Ovary (tissue), 7 donors: ENCODE measurements at regions not wholly inside any gene's neighbourhood (a gene's known extent, or its start where the extent isn't known, plus 50 kb on each side); places are given as distances from the start of the nearest gene placed in this dataset.

Experiments
- DNase-seq, 5 donors: peaks; one replicate each; pipeline ENCODE4 v3.0.0-alpha.2; 2019 to 2020
- H3K27ac ChIP-seq, 2 donors: fragments of 200-600 bp; one replicate each; pipeline versions ENCODE4 v1.5.1 to v1.8.0; 2019 to 2022
- H3K27me3 ChIP-seq: fragments of 200-600 bp; one replicate; pipeline ENCODE4 v1.8.0; 2022
- H3K36me3 ChIP-seq: fragments of 200-600 bp; sonication (generic); one replicate; pipeline ENCODE4 v1.5.1; 2019
- H3K4me1 ChIP-seq: one replicate; pipeline ENCODE4 v1.8.1; 2013; ENCODE audit warnings: mild to moderate bottlenecking, moderate library complexity; ENCODE audit not compliant: insufficient read depth
- H3K4me3 ChIP-seq: fragments of 200-600 bp; sonication (generic); one replicate; pipeline ENCODE4 v1.5.1; 2017
- H3K9me3 ChIP-seq, 2 donors: fragments of 200-600 bp in 1 of 2; sonication (generic) in 1 of 2; one replicate each; pipeline versions ENCODE4 v1.5.1 to v1.8.1; 2013 to 2019; ENCODE audit warnings: mild to moderate bottlenecking in 1 of 2, moderate library complexity in 1 of 2
- CTCF ChIP-seq, 3 donors: fragments of 450-650 bp in 2 of 3; fragments of 200-600 bp in 1 of 3; IDR thresholded peaks; one replicate each; pipeline versions ENCODE4 v1.5.1 to v1.8.0; 2016 to 2022; ENCODE audit warnings: antibody characterized with exemption in 3 of 3, mild to moderate bottlenecking in 1 of 3
- EP300 ChIP-seq: sonication (generic); formaldehyde crosslinking; IDR thresholded peaks from one replicate; pipeline ENCODE4 v1.6.1; 2017; ENCODE audit warnings: antibody characterized with exemption
- POLR2A ChIP-seq: fragments of 450-650 bp; IDR thresholded peaks from one replicate; pipeline ENCODE4 v1.6.1; 2017; ENCODE audit warnings: antibody characterized with exemption, mild to moderate bottlenecking, moderate library complexity
- WGBS, 3 donors: extraction: QIAGEN DNeasy Blood & Tissue Kit in 1 of 3; methylation state at CpG; one replicate each; pipeline versions ENCODE4 v1.1.5 to v1.1.7; 2013 to 2017; 5-methylcytosine and 5-hydroxymethylcytosine counted together
- intact Hi-C, 4 donors: fragments of 100-400 bp; cut with DNase I; formaldehyde crosslinking; loops; one replicate each; pipeline versions ENCODE4 v1.11.0 to v1.15.1; 2022 to 2023
- donor health status: DM: no; HTN: no; CAD: no; lungs with moderate emphysema.
- donor health status: DM: no; HTN: no; CAD: no.
- donor health status: Bipolar disorder and iron deficiency.
- donor health status: DM: no; HTN: no; CAD: no.
- donor health status: DM: yes; HTN: yes; CAD: no.

DNA sequence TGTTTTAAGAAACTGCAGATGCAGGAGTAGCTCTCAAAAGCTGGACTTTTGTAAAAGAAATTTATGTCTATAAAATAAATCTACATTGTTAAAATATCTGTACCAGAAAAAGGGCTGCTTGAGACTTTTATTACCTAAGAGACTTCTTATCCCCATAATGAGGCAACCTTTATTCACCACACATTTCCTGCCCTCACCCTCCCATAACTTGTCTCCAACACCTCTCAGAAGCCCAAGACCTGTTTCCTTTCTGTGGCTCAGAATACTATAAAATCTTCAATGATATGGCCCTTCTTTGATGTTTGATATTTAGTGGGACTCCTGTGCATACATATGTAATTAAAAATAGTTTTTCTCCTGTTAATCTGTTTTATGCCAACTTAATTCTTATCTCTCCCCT is 141.5 kb upstream of the FER start:
- Histone ChIP-seq H3K27ac (no peak overlapping the region), H3K36me3 (no peaks in the 10 kb centered on the region), H3K9me3 (no peaks in the 10 kb centered on the region), H3K4me3 (no peak overlapping the region), H3K27me3 (no peaks in the 10 kb centered on the region), H3K4me1 (no peaks in the 10 kb centered on the region)
- intact Hi-C loops, result no loop called here
- no peak for TF ChIP-seq POLR2A
- TF ChIP-seq EP300, result no peak
- no peak for TF ChIP-seq CTCF (IDR thresholded peaks at IDR 0.05)
- DNase-seq, result no peak

- no peak for TF ChIP-seq POLR2A
- TF ChIP-seq CTCF (IDR thresholded peaks at IDR 0.05), result no peak
- no peak for TF ChIP-seq EP300
- no peak for DNase-seq
- WGBS, 3 donors, result 43 to 92% (median 81%) methylated on average over 1 of the region's 1 CpG
- H3K27ac ChIP-seq, result no peak overlapping the region
- H3K4me3 ChIP-seq, result no peak overlapping the region
- H3K36me3 ChIP-seq, result no peaks in the 10 kb centered on the region
- H3K4me1 ChIP-seq, result no peaks in the 10 kb centered on the region
- intact Hi-C loops, result no loop called here
- no peaks in the 10 kb centered on the region for H3K27me3 ChIP-seq
- no peaks in the 10 kb centered on the region for H3K9me3 ChIP-seq
Measured at GRCh38 chr5:108602830-108603229, 144.9 kb upstream of the FER start.

DNA sequence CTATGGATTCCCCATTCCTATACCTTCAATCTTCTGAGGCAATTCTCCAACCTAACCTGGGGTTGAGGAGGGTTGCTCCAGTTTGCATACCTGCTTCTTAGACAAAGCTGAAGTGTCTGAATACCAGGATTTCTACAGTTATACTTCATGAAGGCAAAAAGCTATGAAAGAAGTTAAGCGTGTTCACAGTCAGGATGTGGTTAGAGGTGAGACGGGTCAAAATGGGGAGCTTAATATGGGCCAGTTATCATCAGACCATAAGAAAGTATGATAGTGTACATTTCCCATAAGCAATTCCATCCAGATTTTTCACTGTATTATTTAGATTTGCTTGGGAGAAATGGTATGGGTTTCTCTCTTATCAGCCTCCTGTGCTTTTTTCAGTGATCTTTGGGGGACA is 156.9 kb upstream of the FER start:
- H3K4me3 ChIP-seq, result no peak overlapping the region
- H3K27me3 ChIP-seq, result no peaks in the 10 kb centered on the region
- H3K27ac ChIP-seq, result no peak overlapping the region
- 68 to 84% (median 80%) methylated on average over 2 of the region's 2 CpGs for WGBS, 3 donors
- no peaks in the 10 kb centered on the region for H3K9me3 ChIP-seq
- no peaks in the 10 kb centered on the region for H3K36me3 ChIP-seq
- TF ChIP-seq POLR2A (no peak), EP300 (no peak), CTCF (IDR thresholded peaks at IDR 0.05) (no peak)
- intact Hi-C loops, result no loop called here
- no peak for DNase-seq
- no peaks in the 10 kb centered on the region for H3K4me1 ChIP-seq

- 74 to 85% (median 79%) methylated on average over 2 of the region's 2 CpGs for WGBS, 3 donors
- intact Hi-C loops, result no loop called here
- H3K27ac ChIP-seq, result no peak overlapping the region
- no peak overlapping the region for H3K4me3 ChIP-seq
- no peaks in the 10 kb centered on the region for H3K4me1 ChIP-seq
- no peak for DNase-seq
- TF ChIP-seq CTCF (IDR thresholded peaks at IDR 0.05) (no peak), POLR2A (no peak), EP300 (no peak)
- H3K9me3 ChIP-seq, result no peaks in the 10 kb centered on the region
- no peaks in the 10 kb centered on the region for H3K27me3 ChIP-seq
- H3K36me3 ChIP-seq, result no peaks in the 10 kb centered on the region
Measured at GRCh38 chr5:108588323-108588722, 159.4 kb upstream of the FER start.

DNA sequence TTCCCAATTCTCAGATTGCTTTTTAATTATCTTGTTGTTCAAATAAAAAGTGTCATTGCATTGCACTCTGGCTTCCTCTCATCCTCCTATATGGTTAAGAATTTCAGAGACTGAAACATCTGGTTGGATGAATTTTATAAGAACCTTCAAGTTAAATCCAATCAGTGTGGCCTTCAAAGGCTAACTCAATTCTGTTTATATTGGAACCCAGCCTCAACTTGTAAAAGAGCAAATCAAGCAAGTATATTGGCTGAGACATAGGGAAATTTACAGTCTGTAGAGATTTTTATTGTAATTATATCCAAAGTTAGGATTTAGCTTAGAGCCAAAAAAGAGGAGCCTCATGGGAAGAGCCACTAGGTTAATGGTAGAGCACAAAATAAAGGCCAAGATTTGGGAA is 159.9 kb upstream of the FER start:
- Histone ChIP-seq H3K4me1 (no peaks in the 10 kb centered on the region), H3K27ac (no peak overlapping the region), H3K9me3 (no peaks in the 10 kb centered on the region), H3K27me3 (no peaks in the 10 kb centered on the region), H3K36me3 (no peaks in the 10 kb centered on the region), H3K4me3 (no peak overlapping the region)
- intact Hi-C loops, result no loop called here
- DNase-seq, result no peak
- no peak for TF ChIP-seq CTCF (IDR thresholded peaks at IDR 0.05)
- TF ChIP-seq POLR2A, result no peak
- TF ChIP-seq EP300, result no peak
